CD4-positive, alpha-beta T cell (primary cell): ENCODE measurements at regions not wholly inside any gene's neighbourhood (a gene's known extent, or its start where the extent isn't known, plus 50 kb on each side); places are given as distances from the start of the nearest gene placed in this dataset.
"Not testable (repeated sequence)": the region's sequence is repeated elsewhere in the genome, so short reads cannot be mapped to it uniquely, and the experiment has no call there.

ENCODE experiments used
- ATAC-seq: fragments of 200-7000 bp; cut with Tn5 transposase; one replicate; pipeline ENCODE4 v1.10.0; 2022; ENCODE audit warnings: mild to moderate bottlenecking; ENCODE audit not compliant: poor library complexity
- CTCF ChIA-PET: fragments of 350-600 bp; sonication (Branson Sonifier 250); formaldehyde crosslinking; loops from one replicate; lab custom pipeline; 2021; ENCODE audit warnings: antibody characterized with exemption, inconsistent platforms; lab: Charles Lee
- POLR2A ChIA-PET: fragments of 350-600 bp; sonication (Branson Sonifier 250); formaldehyde crosslinking; loops from one replicate; lab custom pipeline; 2021; ENCODE audit warnings: antibody characterized with exemption, inconsistent platforms; lab: Charles Lee
- DNase-seq, 14 experiments: peaks; one replicate each; pipeline ENCODE4 v3.0.0-alpha.2; 2013 to 2020; ENCODE audit warnings: mixed read lengths in 2 of 14
- H3K27ac ChIP-seq, 2 donors: one replicate each; pipeline versions ENCODE4 v1.5.1 to v1.7.0; 2013; ENCODE audit warnings: low read length in 2 of 2, low read depth in 1 of 2, mild to moderate bottlenecking in 1 of 2
- H3K27me3 ChIP-seq, 2 experiments: 1 replicate in 1 of 2; 2 replicates in 1 of 2; pipeline versions ENCODE4 v1.6.1 to v1.7.0; 2013; ENCODE audit warnings: low read length in 2 of 2, control low read depth in 1 of 2, mild to moderate bottlenecking in 1 of 2, moderate library complexity in 1 of 2; ENCODE audit not compliant: insufficient read depth in 2 of 2, control insufficient read depth in 1 of 2
- H3K36me3 ChIP-seq: one replicate; pipeline ENCODE4 v1.6.1; 2013; ENCODE audit warnings: low read length, control low read depth; ENCODE audit not compliant: insufficient read depth
- H3K4me1 ChIP-seq: one replicate; pipeline ENCODE4 v1.6.1; 2013; ENCODE audit warnings: low read length, control low read depth; ENCODE audit not compliant: insufficient read depth
- H3K4me3 ChIP-seq: one replicate; pipeline ENCODE4 v1.5.1; 2013; ENCODE audit warnings: mild to moderate bottlenecking, low read length, moderate library complexity
- H3K9me3 ChIP-seq, 2 experiments: 1 replicate in 1 of 2; 2 replicates in 1 of 2; pipeline versions ENCODE4 v1.6.1 to v1.7.0; 2013; ENCODE audit warnings: low read length in 2 of 2, mild to moderate bottlenecking in 2 of 2, control low read depth in 1 of 2, moderate library complexity in 1 of 2; ENCODE audit not compliant: control insufficient read depth in 1 of 2, insufficient read depth in 1 of 2
- H3K27ac Mint-ChIP-seq: one replicate; pipeline ENCODE4 v1.8.0; 2020; ENCODE audit warnings: mixed read lengths
- H3K27me3 Mint-ChIP-seq: one replicate; pipeline ENCODE4 v1.8.0; 2021; ENCODE audit warnings: mixed read lengths
- H3K36me3 Mint-ChIP-seq: one replicate; pipeline ENCODE4 v1.8.0; 2021; ENCODE audit warnings: low read depth, mixed read lengths
- H3K4me1 Mint-ChIP-seq: one replicate; pipeline ENCODE4 v1.8.0; 2021; ENCODE audit warnings: low read depth, mixed read lengths
- H3K4me3 Mint-ChIP-seq: one replicate; pipeline ENCODE4 v1.8.0; 2020; ENCODE audit warnings: mild to moderate bottlenecking, mixed read lengths
- H3K9me3 Mint-ChIP-seq: one replicate; pipeline ENCODE4 v1.8.0; 2020; ENCODE audit warnings: mixed read lengths
- intact Hi-C, 2 experiments: fragments of 100-400 bp; cut with DNase I in 1 of 2; cut with micrococcal nuclease in 1 of 2; formaldehyde crosslinking; loops; one replicate each; pipeline versions ENCODE4 v1.15.1 to v1.9.0; 2023 to 2025; cut with DNase I, micrococcal nuclease

GRCh38 chr20:25777241-25777640 is 80.6 kb upstream of the ZNF337 start:
- H3K4me1 Mint-ChIP-seq, H3K27ac Mint-ChIP-seq, H3K27me3 ChIP-seq, ATAC-seq, H3K27ac ChIP-seq, H3K27me3 Mint-ChIP-seq, H3K4me3 ChIP-seq, H3K36me3 Mint-ChIP-seq, H3K9me3 Mint-ChIP-seq, H3K9me3 ChIP-seq, intact Hi-C loops, DNase-seq, CTCF ChIA-PET, POLR2A ChIA-PET, H3K4me1 ChIP-seq, H3K36me3 ChIP-seq, H3K4me3 Mint-ChIP-seq: not testable (repeated sequence)

- H3K4me1 Mint-ChIP-seq, intact Hi-C loops, H3K27me3 ChIP-seq, H3K36me3 ChIP-seq, H3K4me1 ChIP-seq, H3K9me3 Mint-ChIP-seq, H3K27me3 Mint-ChIP-seq, DNase-seq, H3K9me3 ChIP-seq, H3K4me3 ChIP-seq, POLR2A ChIA-PET, H3K27ac Mint-ChIP-seq, CTCF ChIA-PET, H3K27ac ChIP-seq, H3K4me3 Mint-ChIP-seq, H3K36me3 Mint-ChIP-seq, ATAC-seq: not testable (repeated sequence)
Observed at GRCh38 chr20:25774711-25775110, 78.1 kb upstream of the ZNF337 start.

GRCh38 chr20:25774203-25774602 is 77.5 kb upstream of the ZNF337 start:
- H3K4me3 Mint-ChIP-seq, ATAC-seq, H3K36me3 ChIP-seq, H3K4me1 ChIP-seq, H3K27ac Mint-ChIP-seq, DNase-seq, intact Hi-C loops, H3K27ac ChIP-seq, H3K9me3 ChIP-seq, CTCF ChIA-PET, H3K9me3 Mint-ChIP-seq, POLR2A ChIA-PET, H3K27me3 Mint-ChIP-seq, H3K4me1 Mint-ChIP-seq, H3K4me3 ChIP-seq, H3K27me3 ChIP-seq, H3K36me3 Mint-ChIP-seq: not testable (repeated sequence)

- H3K36me3 ChIP-seq, H3K36me3 Mint-ChIP-seq, H3K9me3 ChIP-seq, H3K27ac Mint-ChIP-seq, POLR2A ChIA-PET, H3K27me3 Mint-ChIP-seq, H3K27me3 ChIP-seq, intact Hi-C loops, CTCF ChIA-PET, H3K4me1 ChIP-seq, H3K27ac ChIP-seq, DNase-seq, H3K4me3 Mint-ChIP-seq, H3K9me3 Mint-ChIP-seq, ATAC-seq, H3K4me3 ChIP-seq, H3K4me1 Mint-ChIP-seq: not testable (repeated sequence)
Observed at GRCh38 chr20:25772437-25772836, 75.8 kb upstream of the ZNF337 start.

GRCh38 chr20:25771818-25772217 is 75.2 kb upstream of the ZNF337 start:
- H3K4me3 Mint-ChIP-seq, H3K27me3 Mint-ChIP-seq, H3K36me3 Mint-ChIP-seq, H3K27ac Mint-ChIP-seq, H3K9me3 Mint-ChIP-seq, POLR2A ChIA-PET, intact Hi-C loops, ATAC-seq, H3K4me1 ChIP-seq, DNase-seq, H3K9me3 ChIP-seq, H3K4me3 ChIP-seq, H3K27me3 ChIP-seq, H3K36me3 ChIP-seq, H3K4me1 Mint-ChIP-seq, CTCF ChIA-PET, H3K27ac ChIP-seq: not testable (repeated sequence)
